ENCODE measurements at regions not wholly inside any gene's neighbourhood (a gene's known extent, or its start where the extent isn't known, plus 50 kb on each side); places are given as distances from the start of the nearest gene placed in this dataset.

GRCh38 chr5:1692381-1692780 lies 107.3 kb downstream of the MRPL36 start:
- no peak overlapping the region for H3K4me3 ChIP-seq
- H3K9me3 ChIP-seq: no peaks in the 10 kb centered on the region
- DNase-seq (ENCODE audit: extremely low spot score in 2 of 2): no peak
- intact Hi-C loops (cut with DNase I): no loop called here
- no peaks in the 10 kb centered on the region for H3K4me1 ChIP-seq
- H3K36me3 ChIP-seq: no peaks in the 10 kb centered on the region
- no peak overlapping the region for H3K27ac ChIP-seq
- TF ChIP-seq, protein P1, sequence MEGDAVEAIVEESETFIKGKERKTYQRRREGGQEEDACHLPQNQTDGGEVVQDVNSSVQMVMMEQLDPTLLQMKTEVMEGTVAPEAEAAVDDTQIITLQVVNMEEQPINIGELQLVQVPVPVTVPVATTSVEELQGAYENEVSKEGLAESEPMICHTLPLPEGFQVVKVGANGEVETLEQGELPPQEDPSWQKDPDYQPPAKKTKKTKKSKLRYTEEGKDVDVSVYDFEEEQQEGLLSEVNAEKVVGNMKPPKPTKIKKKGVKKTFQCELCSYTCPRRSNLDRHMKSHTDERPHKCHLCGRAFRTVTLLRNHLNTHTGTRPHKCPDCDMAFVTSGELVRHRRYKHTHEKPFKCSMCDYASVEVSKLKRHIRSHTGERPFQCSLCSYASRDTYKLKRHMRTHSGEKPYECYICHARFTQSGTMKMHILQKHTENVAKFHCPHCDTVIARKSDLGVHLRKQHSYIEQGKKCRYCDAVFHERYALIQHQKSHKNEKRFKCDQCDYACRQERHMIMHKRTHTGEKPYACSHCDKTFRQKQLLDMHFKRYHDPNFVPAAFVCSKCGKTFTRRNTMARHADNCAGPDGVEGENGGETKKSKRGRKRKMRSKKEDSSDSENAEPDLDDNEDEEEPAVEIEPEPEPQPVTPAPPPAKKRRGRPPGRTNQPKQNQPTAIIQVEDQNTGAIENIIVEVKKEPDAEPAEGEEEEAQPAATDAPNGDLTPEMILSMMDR (IDR thresholded peaks at IDR 0.05): no peak
- TF ChIP-seq POLR2AphosphoS5 (IDR thresholded peaks at IDR 0.05; ENCODE audit: insufficient read depth in 1 of 2, low read depth in 1 of 2) (no peak), POLR2A (IDR thresholded peaks at IDR 0.05) (no peak)
- no peaks in the 10 kb centered on the region for H3K27me3 ChIP-seq

DNA sequence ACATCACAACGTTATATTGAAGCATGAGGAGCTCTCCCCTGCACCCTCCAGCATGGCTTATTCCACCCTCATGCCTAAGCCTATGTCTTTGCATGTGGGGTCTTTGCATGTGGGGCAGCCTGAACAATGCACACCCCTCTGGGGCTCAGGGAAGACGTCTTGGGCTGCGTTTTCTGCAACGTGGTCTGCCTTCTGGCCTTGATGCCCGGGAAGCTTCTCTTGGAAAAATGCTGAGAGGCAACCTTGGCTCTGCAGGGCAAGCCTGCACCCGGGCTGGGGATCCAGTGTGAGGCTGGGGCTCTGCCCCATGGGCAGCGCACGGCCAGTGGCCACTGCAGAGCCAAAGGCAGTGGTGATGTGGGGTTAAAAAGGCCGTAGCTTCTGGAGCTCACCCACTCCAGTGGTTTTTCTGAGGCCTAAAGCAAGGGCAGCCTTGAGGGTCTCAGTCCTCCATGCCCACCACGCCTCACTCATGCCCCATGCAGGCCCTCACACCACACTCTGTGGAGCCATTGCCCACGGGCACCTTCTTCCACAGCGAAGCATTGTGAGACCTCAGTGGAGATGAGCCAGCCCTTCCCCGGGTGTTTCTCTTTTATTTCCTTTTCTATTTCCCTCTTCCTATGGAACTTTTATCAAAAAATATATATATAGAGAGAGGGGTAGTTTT lies 112.2 kb downstream of the MRPL36 start:
- no peaks in the 10 kb centered on the region for H3K4me1 ChIP-seq
- H3K9me3 ChIP-seq: no peaks in the 10 kb centered on the region
- intact Hi-C loops (cut with DNase I): no loop called here
- no peaks in the 10 kb centered on the region for H3K27me3 ChIP-seq
- no peaks in the 10 kb centered on the region for H3K36me3 ChIP-seq
- no peak for TF ChIP-seq POLR2AphosphoS5 (IDR thresholded peaks at IDR 0.05; ENCODE audit: insufficient read depth in 1 of 2, low read depth in 1 of 2)
- TF ChIP-seq, protein P1 (IDR thresholded peaks at IDR 0.05): no peak
- TF ChIP-seq POLR2A (IDR thresholded peaks at IDR 0.05): no peak
- no peak overlapping the region for H3K4me3 ChIP-seq
- no peak overlapping the region for H3K27ac ChIP-seq
- no peak for DNase-seq (ENCODE audit: extremely low spot score in 2 of 2)

GRCh38 chr5:1686016-1686802 lies 113.4 kb downstream of the MRPL36 start:
- no peak for DNase-seq (ENCODE audit: extremely low spot score in 2 of 2)

DNA sequence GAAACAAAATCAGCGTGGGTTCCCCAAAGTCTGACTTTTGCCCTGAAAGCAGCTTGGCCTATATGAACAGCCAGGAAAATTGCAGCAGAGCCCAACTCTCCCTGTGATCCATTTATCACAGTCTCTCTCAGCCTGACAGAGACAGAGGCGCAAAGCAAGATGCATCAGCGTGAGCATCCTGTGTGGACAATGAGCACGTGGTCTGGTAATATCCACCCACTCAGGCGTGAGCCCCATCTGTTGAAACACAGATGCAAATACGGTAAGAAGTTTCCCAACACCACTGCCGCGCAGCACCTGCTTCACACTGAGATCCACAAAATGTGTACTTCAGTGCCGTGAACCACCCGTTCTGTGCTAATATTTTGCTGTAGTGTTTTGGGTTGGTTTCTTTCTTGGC lies 114.6 kb downstream of the MRPL36 start:
- Histone ChIP-seq H3K9me3 (no peaks in the 10 kb centered on the region), H3K4me1 (no peaks in the 10 kb centered on the region), H3K27ac (no peak overlapping the region), H3K4me3 (no peak overlapping the region), H3K27me3 (no peaks in the 10 kb centered on the region), H3K36me3 (no peaks in the 10 kb centered on the region)
- intact Hi-C loops (cut with DNase I): no loop called here
- TF ChIP-seq POLR2A (IDR thresholded peaks at IDR 0.05): no peak
- TF ChIP-seq, protein P1 (IDR thresholded peaks at IDR 0.05): no peak
- no peak for TF ChIP-seq POLR2AphosphoS5 (IDR thresholded peaks at IDR 0.05; ENCODE audit: insufficient read depth in 1 of 2, low read depth in 1 of 2)
- DNase-seq (ENCODE audit: extremely low spot score in 2 of 2): no peak

More at GRCh38 chr5:1686016-1686802, 113.4 kb downstream of the MRPL36 start:
- Histone ChIP-seq H3K27me3 (no peaks in the 10 kb centered on the region), H3K9me3 (no peaks in the 10 kb centered on the region), H3K4me3 (no peak overlapping the region), H3K27ac (no peak overlapping the region), H3K36me3 (no peaks in the 10 kb centered on the region), H3K4me1 (no peaks in the 10 kb centered on the region)
- intact Hi-C loops (cut with DNase I): no loop called here
- no peak for TF ChIP-seq POLR2A (IDR thresholded peaks at IDR 0.05)
- TF ChIP-seq POLR2AphosphoS5 (IDR thresholded peaks at IDR 0.05; ENCODE audit: insufficient read depth in 1 of 2, low read depth in 1 of 2): no peak
- TF ChIP-seq, protein P1 (IDR thresholded peaks at IDR 0.05): no peak

- H3K27ac ChIP-seq: no peak overlapping the region
- no peak overlapping the region for H3K4me3 ChIP-seq
- H3K27me3 ChIP-seq: no peaks in the 10 kb centered on the region
- H3K9me3 ChIP-seq: peaks cover 4% of the 10 kb centered on the region
- DNase-seq (ENCODE audit: extremely low spot score in 2 of 2): no peak
- no peak for TF ChIP-seq POLR2AphosphoS5 (IDR thresholded peaks at IDR 0.05; ENCODE audit: insufficient read depth in 1 of 2, low read depth in 1 of 2)
- no peak for TF ChIP-seq POLR2A (IDR thresholded peaks at IDR 0.05)
- TF ChIP-seq, protein P1 (IDR thresholded peaks at IDR 0.05): no peak
- intact Hi-C loops (cut with DNase I): no loop called here
- H3K36me3 ChIP-seq: no peaks in the 10 kb centered on the region
- no peaks in the 10 kb centered on the region for H3K4me1 ChIP-seq
Observed at GRCh38 chr5:1681955-1682354, 117.7 kb downstream of the MRPL36 start.
